Hepatocyte (in vitro differentiated cells): ENCODE measurements at regions not wholly inside any gene's neighbourhood (a gene's known extent, or its start where the extent isn't known, plus 50 kb on each side); places are given as distances from the start of the nearest gene placed in this dataset.

Source experiments
- CTCF ChIP-seq: fragments of 200-600 bp; sonication (generic); IDR thresholded peaks from 2 replicates; pipeline ENCODE4 v1.5.1; 2016; ENCODE audit warnings: antibody characterized with exemption, mild to moderate bottlenecking; ENCODE audit not compliant: poor library complexity
- EZH2 ChIP-seq: fragments of 200-600 bp; sonication (generic); IDR thresholded peaks from 2 replicates; pipeline ENCODE4 v1.6.1; 2016; ENCODE audit warnings: antibody characterized with exemption, mild to moderate bottlenecking, borderline replicate concordance

GRCh38 chr14:28626780-28627179, 139.8 kb upstream of the FOXG1 start:
- TF ChIP-seq CTCF (no peak), EZH2 (no peak)
